Neural progenitor cell (in vitro differentiated cells): ENCODE measurements at regions not wholly inside any gene's neighbourhood (a gene's known extent, or its start where the extent isn't known, plus 50 kb on each side); places are given as distances from the start of the nearest gene placed in this dataset.

Experiments used
- DNase-seq: peaks from one replicate; pipeline ENCODE4 v3.0.0-alpha.2; 2016; ENCODE audit warnings: low spot score
- H2AFZ ChIP-seq: fragments of 200-600 bp; sonication (generic); replicated peaks from 2 replicates; pipeline ENCODE4 v1.6.1; 2016; ENCODE audit warnings: antibody characterized with exemption
- H3F3A ChIP-seq: fragments of 200-600 bp; sonication (generic); 2 replicates; pipeline ENCODE4 v1.6.1; 2016; ENCODE audit warnings: antibody characterized with exemption, low read depth
- H3K27ac ChIP-seq: fragments of 200-600 bp; sonication (generic); 2 replicates; pipeline ENCODE4 v1.5.1; 2016; ENCODE audit warnings: mild to moderate bottlenecking
- H3K27me3 ChIP-seq: fragments of 200-600 bp; sonication (generic); 2 replicates; pipeline ENCODE4 v1.6.1; 2016; ENCODE audit warnings: mild to moderate bottlenecking, moderate library complexity
- H3K36me3 ChIP-seq: fragments of 200-600 bp; sonication (generic); 2 replicates; pipeline ENCODE4 v1.5.1; 2016
- H3K4me1 ChIP-seq: fragments of 200-600 bp; sonication (generic); 2 replicates; pipeline ENCODE4 v1.6.1; 2016; ENCODE audit warnings: mixed run types
- H3K4me2 ChIP-seq: fragments of 200-600 bp; sonication (generic); 2 replicates; pipeline ENCODE4 v1.6.1; 2016
- H3K4me3 ChIP-seq: fragments of 200-600 bp; sonication (generic); 2 replicates; pipeline ENCODE4 v1.5.1; 2016
- H3K79me2 ChIP-seq: fragments of 200-600 bp; sonication (generic); 2 replicates; pipeline ENCODE4 v1.6.1; 2016; ENCODE audit warnings: low read depth
- H3K9ac ChIP-seq: fragments of 200-600 bp; sonication (generic); 2 replicates; pipeline ENCODE4 v1.6.1; 2016
- H3K9me3 ChIP-seq: fragments of 200-600 bp; sonication (generic); 2 replicates; pipeline ENCODE4 v1.5.1; 2016; ENCODE audit warnings: low read depth
- H4K20me1 ChIP-seq: fragments of 200-600 bp; sonication (generic); 2 replicates; pipeline ENCODE4 v1.6.1; 2016; ENCODE audit warnings: low read depth
- H3K27ac Mint-ChIP-seq: 3 replicates; pipeline ENCODE4 v1.8.0; 2021; ENCODE audit warnings: mixed read lengths
- H3K27me3 Mint-ChIP-seq: 2 replicates; pipeline ENCODE4 v1.8.0; 2022; ENCODE audit warnings: low read depth, mild to moderate bottlenecking, inconsistent platforms, moderate library complexity, mixed read lengths; ENCODE audit not compliant: insufficient read depth
- H3K36me3 Mint-ChIP-seq: 3 replicates; pipeline ENCODE4 v1.8.0; 2021; ENCODE audit warnings: mixed read lengths
- H3K4me1 Mint-ChIP-seq: 3 replicates; pipeline ENCODE4 v1.8.0; 2021; ENCODE audit warnings: mixed read lengths
- H3K4me3 Mint-ChIP-seq: 3 replicates; pipeline ENCODE4 v1.8.0; 2021; ENCODE audit warnings: mild to moderate bottlenecking, moderate library complexity, mixed read lengths
- H3K9me3 Mint-ChIP-seq: 3 replicates; pipeline ENCODE4 v1.8.0; 2020; ENCODE audit warnings: mixed read lengths
- EZH2 ChIP-seq: fragments of 200-600 bp; sonication (generic); IDR thresholded peaks from 2 replicates; pipeline ENCODE4 v1.6.1; 2017; ENCODE audit warnings: antibody characterized with exemption, mild to moderate bottlenecking, moderate library complexity
- EZH2phosphoT487 ChIP-seq: fragments of 200-600 bp; sonication (generic); IDR thresholded peaks from 2 replicates; pipeline ENCODE4 v1.6.1; 2017; ENCODE audit warnings: antibody characterized with exemption
- TF ChIP-seq, protein P1 (sequence below): fragments of 200-600 bp; sonication (generic); IDR thresholded peaks from 2 replicates; pipeline ENCODE4 v1.5.1; 2017; ENCODE audit warnings: antibody characterized with exemption, mild to moderate bottlenecking

DNA sequence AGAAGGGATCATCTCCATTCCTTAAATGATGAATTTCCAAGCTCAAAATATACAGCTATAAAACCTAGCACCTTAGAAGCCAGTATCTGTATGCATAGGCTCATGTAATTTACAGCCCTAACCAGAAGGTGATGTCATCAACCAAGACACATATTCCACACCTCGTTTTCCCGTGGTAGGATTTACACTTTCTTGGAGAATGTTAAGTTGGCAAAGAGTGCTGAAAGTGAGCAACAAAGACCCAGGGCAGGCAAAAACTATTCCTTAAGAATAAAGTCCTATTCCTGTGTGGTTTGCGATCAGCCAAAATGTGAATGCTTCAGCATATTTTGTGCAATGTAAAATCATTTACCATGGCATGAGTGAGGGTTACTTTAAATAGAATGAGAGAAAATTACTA is 247.1 kb downstream of the OSR1 start:
- Histone ChIP-seq H3K4me3 (no peak overlapping the region), H3K9me3 (no peaks in the 10 kb centered on the region), H4K20me1 (no peaks in the 10 kb centered on the region), H3K9ac (no peak overlapping the region), H3F3A (no peaks in the 10 kb centered on the region), H3K27me3 (no peaks in the 10 kb centered on the region), H3K4me1 (peaks cover 8% of the 10 kb centered on the region), H3K36me3 (no peaks in the 10 kb centered on the region), H3K27ac (no peak overlapping the region), H3K79me2 (no peaks in the 10 kb centered on the region), H3K4me2 (no peak overlapping the region), H2AFZ (no peak overlapping the region)
- Mint-ChIP-seq H3K4me3 (no peak overlapping the region), H3K4me1 (peaks cover 14% of the 10 kb centered on the region), H3K36me3 (no peaks in the 10 kb centered on the region), H3K27me3 (no peaks in the 10 kb centered on the region), H3K9me3 (no peaks in the 10 kb centered on the region), H3K27ac (no peak overlapping the region)
- DNase-seq: no peak
- no peak for TF ChIP-seq EZH2phosphoT487
- TF ChIP-seq, protein P1, sequence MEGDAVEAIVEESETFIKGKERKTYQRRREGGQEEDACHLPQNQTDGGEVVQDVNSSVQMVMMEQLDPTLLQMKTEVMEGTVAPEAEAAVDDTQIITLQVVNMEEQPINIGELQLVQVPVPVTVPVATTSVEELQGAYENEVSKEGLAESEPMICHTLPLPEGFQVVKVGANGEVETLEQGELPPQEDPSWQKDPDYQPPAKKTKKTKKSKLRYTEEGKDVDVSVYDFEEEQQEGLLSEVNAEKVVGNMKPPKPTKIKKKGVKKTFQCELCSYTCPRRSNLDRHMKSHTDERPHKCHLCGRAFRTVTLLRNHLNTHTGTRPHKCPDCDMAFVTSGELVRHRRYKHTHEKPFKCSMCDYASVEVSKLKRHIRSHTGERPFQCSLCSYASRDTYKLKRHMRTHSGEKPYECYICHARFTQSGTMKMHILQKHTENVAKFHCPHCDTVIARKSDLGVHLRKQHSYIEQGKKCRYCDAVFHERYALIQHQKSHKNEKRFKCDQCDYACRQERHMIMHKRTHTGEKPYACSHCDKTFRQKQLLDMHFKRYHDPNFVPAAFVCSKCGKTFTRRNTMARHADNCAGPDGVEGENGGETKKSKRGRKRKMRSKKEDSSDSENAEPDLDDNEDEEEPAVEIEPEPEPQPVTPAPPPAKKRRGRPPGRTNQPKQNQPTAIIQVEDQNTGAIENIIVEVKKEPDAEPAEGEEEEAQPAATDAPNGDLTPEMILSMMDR: no peak

DNA sequence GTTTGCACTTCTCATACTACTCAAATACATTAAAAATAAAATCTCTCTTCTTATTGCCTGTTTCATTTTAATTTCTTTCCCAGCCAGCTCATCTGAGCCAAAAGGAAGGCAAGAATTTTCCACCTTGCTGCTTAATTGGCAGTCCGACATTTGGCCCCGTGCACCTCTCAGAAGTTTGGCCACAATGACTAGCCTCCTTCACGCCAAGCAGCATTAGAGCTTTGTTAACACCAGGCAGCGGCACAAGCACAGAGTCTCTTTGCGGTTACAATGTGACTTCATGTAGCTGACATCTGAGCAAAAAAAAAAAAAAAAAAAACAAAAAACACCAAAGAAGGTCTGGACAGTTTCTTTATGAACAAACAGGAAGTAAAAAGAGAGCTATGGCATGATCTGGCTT is 248.9 kb downstream of the OSR1 start:
- no peak for DNase-seq
- peaks cover 14% of the 10 kb centered on the region for H3K4me1 Mint-ChIP-seq
- Histone ChIP-seq H2AFZ (no peak overlapping the region), H3K36me3 (no peaks in the 10 kb centered on the region), H3K4me2 (no peak overlapping the region), H3K27me3 (no peaks in the 10 kb centered on the region), H3F3A (no peaks in the 10 kb centered on the region), H3K4me1 (peaks cover 8% of the 10 kb centered on the region), H3K9ac (no peak overlapping the region), H3K79me2 (no peaks in the 10 kb centered on the region), H3K9me3 (no peaks in the 10 kb centered on the region), H3K27ac (no peak overlapping the region), H4K20me1 (no peaks in the 10 kb centered on the region), H3K4me3 (no peak overlapping the region)
- H3K9me3 Mint-ChIP-seq: no peaks in the 10 kb centered on the region
- no peaks in the 10 kb centered on the region for H3K27me3 Mint-ChIP-seq
- TF ChIP-seq EZH2: no peak
- TF ChIP-seq EZH2phosphoT487: no peak
- TF ChIP-seq, protein P1: no peak
- no peak overlapping the region for H3K4me3 Mint-ChIP-seq
- H3K36me3 Mint-ChIP-seq: no peaks in the 10 kb centered on the region
- no peak overlapping the region for H3K27ac Mint-ChIP-seq

DNA sequence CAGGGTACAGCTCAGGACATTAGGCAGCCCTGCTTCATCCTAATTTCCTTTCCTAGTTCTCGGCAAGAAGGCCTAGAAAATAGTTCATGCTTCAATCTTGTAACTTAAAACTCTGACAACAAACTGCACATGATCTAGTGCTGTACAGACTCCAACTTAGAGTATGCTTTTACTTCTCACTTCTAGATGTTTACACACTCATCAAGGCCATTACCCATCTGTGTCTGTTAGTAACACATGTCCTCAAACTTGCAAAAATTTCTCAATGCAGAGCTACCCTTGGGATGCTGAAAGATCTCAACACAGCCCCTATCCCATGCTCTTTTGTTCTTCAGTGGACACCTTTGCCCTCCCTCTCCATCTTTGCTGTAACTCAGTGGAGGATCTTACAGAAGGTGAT is 252.0 kb downstream of the OSR1 start:
- no peak overlapping the region for H3K9ac ChIP-seq
- peaks cover 8% of the 10 kb centered on the region for H3K4me1 ChIP-seq
- H2AFZ ChIP-seq: no peak overlapping the region
- peaks cover 14% of the 10 kb centered on the region for H3K4me1 Mint-ChIP-seq
- H3K36me3 ChIP-seq: no peaks in the 10 kb centered on the region
- H3K79me2 ChIP-seq: no peaks in the 10 kb centered on the region
- H3K27me3 ChIP-seq: no peaks in the 10 kb centered on the region
- H3K4me3 ChIP-seq: no peak overlapping the region
- H4K20me1 ChIP-seq: no peaks in the 10 kb centered on the region
- no peak overlapping the region for H3K4me3 Mint-ChIP-seq
- no peaks in the 10 kb centered on the region for H3K9me3 ChIP-seq
- no peaks in the 10 kb centered on the region for H3K9me3 Mint-ChIP-seq
- no peak overlapping the region for H3K27ac Mint-ChIP-seq
- TF ChIP-seq, protein P1: no peak
- H3F3A ChIP-seq: no peaks in the 10 kb centered on the region
- H3K27ac ChIP-seq: no peak overlapping the region
- no peak overlapping the region for H3K4me2 ChIP-seq
- DNase-seq: no peak
- no peaks in the 10 kb centered on the region for H3K27me3 Mint-ChIP-seq
- no peaks in the 10 kb centered on the region for H3K36me3 Mint-ChIP-seq

DNA sequence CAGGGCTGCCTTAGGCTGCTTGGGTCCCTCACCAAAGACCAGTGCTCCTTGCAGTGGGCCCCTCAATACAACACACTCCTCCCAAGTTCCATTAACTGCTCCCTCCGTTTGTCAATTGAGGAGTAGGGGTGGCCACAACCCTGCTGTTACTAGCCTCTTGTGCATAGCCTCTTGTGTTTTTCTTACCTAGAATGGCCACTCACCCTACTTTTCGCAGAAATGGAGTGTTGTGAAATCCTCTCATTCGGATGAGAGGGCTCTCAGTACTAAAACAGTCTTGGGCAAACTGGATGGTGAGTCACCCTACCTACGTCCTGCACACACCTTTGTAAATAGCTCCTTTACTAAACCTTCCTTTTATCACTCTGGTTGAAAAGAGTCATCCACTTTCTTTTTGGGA is 253.9 kb downstream of the OSR1 start:
- no peak overlapping the region for H3K9ac ChIP-seq
- H3K4me3 Mint-ChIP-seq: no peak overlapping the region
- H3K27me3 Mint-ChIP-seq: no peaks in the 10 kb centered on the region
- no peak overlapping the region for H3K27ac ChIP-seq
- no peaks in the 10 kb centered on the region for H3K27me3 ChIP-seq
- H3K27ac Mint-ChIP-seq: no peak overlapping the region
- no peak for DNase-seq
- no peaks in the 10 kb centered on the region for H4K20me1 ChIP-seq
- H3K9me3 ChIP-seq: no peaks in the 10 kb centered on the region
- no peaks in the 10 kb centered on the region for H3K9me3 Mint-ChIP-seq
- H3K4me1 ChIP-seq: peaks cover 8% of the 10 kb centered on the region
- H3F3A ChIP-seq: no peaks in the 10 kb centered on the region
- no peaks in the 10 kb centered on the region for H3K36me3 Mint-ChIP-seq
- H3K4me3 ChIP-seq: no peak overlapping the region
- peaks cover 9% of the 10 kb centered on the region for H3K4me1 Mint-ChIP-seq
- no peaks in the 10 kb centered on the region for H3K36me3 ChIP-seq
- H3K79me2 ChIP-seq: no peaks in the 10 kb centered on the region
- TF ChIP-seq EZH2 (no peak), EZH2phosphoT487 (no peak)
- TF ChIP-seq, protein P1: no peak
- H3K4me2 ChIP-seq: no peak overlapping the region
- no peak overlapping the region for H2AFZ ChIP-seq
